ENCODE measurements at regions not wholly inside any gene's neighbourhood (a gene's known extent, or its start where the extent isn't known, plus 50 kb on each side); places are given as distances from the start of the nearest gene placed in this dataset.

GRCh38 chr2:128710729-128711128, 392.1 kb upstream of the HS6ST1 start:
- DNase-seq = no peak

GRCh38 chr2:128714285-128714684, 395.6 kb upstream of the HS6ST1 start:
- DNase-seq = no peak

- no peak for DNase-seq
These were observed 396.2 kb upstream of the HS6ST1 start for GRCh38 chr2:128714851-128715312.

GRCh38 chr2:128715360-128715759, 396.7 kb upstream of the HS6ST1 start:
- no peak for DNase-seq

GRCh38 chr2:128716299-128716721, 397.6 kb upstream of the HS6ST1 start:
- no peak for DNase-seq

GRCh38 chr2:128717758-128718710, 399.4 kb upstream of the HS6ST1 start:
- DNase-seq = no peak

- no peak for DNase-seq
These were observed 401.7 kb upstream of the HS6ST1 start for GRCh38 chr2:128720080-128721022.

GRCh38 chr2:128721096-128721495, 402.4 kb upstream of the HS6ST1 start:
- DNase-seq = no peak

- no peak for DNase-seq
These were observed 403.8 kb upstream of the HS6ST1 start for GRCh38 chr2:128722489-128722888.

- DNase-seq = no peak
These were observed 405.9 kb upstream of the HS6ST1 start for GRCh38 chr2:128724547-128724946.

- DNase-seq = no peak
These were observed 406.3 kb upstream of the HS6ST1 start for GRCh38 chr2:128724972-128725371.

GRCh38 chr2:128726236-128726635, 407.6 kb upstream of the HS6ST1 start:
- no peak for DNase-seq

GRCh38 chr2:128726911-128727310, 408.2 kb upstream of the HS6ST1 start:
- no peak for DNase-seq

GRCh38 chr2:128727404-128727803, 408.7 kb upstream of the HS6ST1 start:
- no peak for DNase-seq

- DNase-seq = peak; percentile 16
These were observed 409.2 kb upstream of the HS6ST1 start for GRCh38 chr2:128727914-128728313.

GRCh38 chr2:128729051-128729450, 410.4 kb upstream of the HS6ST1 start:
- no peak for DNase-seq

GRCh38 chr2:128731994-128732650, 413.5 kb upstream of the HS6ST1 start:
- DNase-seq = no peak

- DNase-seq = no peak
These were observed 414.3 kb upstream of the HS6ST1 start for GRCh38 chr2:128732976-128733431.

GRCh38 chr2:128733450-128733849, 414.8 kb upstream of the HS6ST1 start:
- DNase-seq = no peak

- DNase-seq = no peak
These were observed 416.0 kb upstream of the HS6ST1 start for GRCh38 chr2:128734521-128735295.

- no peak for DNase-seq
These were observed 416.8 kb upstream of the HS6ST1 start for GRCh38 chr2:128735296-128735960.
